Coronary artery (tissue), 2 donors: ENCODE measurements at regions not wholly inside any gene's neighbourhood (a gene's known extent, or its start where the extent isn't known, plus 50 kb on each side); places are given as distances from the start of the nearest gene placed in this dataset.

Source experiments
- DNase-seq: peaks from one replicate; pipeline ENCODE4 v3.0.0-alpha.2; 2017; ENCODE audit warnings: low spot score
- H3K27ac ChIP-seq, 2 donors: fragments of 200-600 bp; sonication (generic); one replicate each; pipeline ENCODE4 v1.5.1; 2016 to 2019
- H3K4me3 ChIP-seq: fragments of 200-600 bp; sonication (generic); 2 replicates; pipeline ENCODE4 v1.5.1; 2016; ENCODE audit warnings: mild to moderate bottlenecking, moderate library complexity
- TF ChIP-seq, protein P1 (sequence below): fragments of 200-600 bp; sonication (generic); IDR thresholded peaks from one replicate; pipeline ENCODE4 v1.5.1; 2019; ENCODE audit warnings: antibody characterized with exemption

GRCh38 chr20:19823971-19824370 lies 65.9 kb downstream of the RIN2 start:
- H3K4me3 ChIP-seq = no peak overlapping the region
- H3K27ac ChIP-seq = peak overlapping the region in 1 of 2 donors; percentile 18
- TF ChIP-seq, protein P1, sequence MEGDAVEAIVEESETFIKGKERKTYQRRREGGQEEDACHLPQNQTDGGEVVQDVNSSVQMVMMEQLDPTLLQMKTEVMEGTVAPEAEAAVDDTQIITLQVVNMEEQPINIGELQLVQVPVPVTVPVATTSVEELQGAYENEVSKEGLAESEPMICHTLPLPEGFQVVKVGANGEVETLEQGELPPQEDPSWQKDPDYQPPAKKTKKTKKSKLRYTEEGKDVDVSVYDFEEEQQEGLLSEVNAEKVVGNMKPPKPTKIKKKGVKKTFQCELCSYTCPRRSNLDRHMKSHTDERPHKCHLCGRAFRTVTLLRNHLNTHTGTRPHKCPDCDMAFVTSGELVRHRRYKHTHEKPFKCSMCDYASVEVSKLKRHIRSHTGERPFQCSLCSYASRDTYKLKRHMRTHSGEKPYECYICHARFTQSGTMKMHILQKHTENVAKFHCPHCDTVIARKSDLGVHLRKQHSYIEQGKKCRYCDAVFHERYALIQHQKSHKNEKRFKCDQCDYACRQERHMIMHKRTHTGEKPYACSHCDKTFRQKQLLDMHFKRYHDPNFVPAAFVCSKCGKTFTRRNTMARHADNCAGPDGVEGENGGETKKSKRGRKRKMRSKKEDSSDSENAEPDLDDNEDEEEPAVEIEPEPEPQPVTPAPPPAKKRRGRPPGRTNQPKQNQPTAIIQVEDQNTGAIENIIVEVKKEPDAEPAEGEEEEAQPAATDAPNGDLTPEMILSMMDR = no peak
- DNase-seq = no peak

GRCh38 chr20:19824861-19825260 lies 66.8 kb downstream of the RIN2 start:
- no peak for DNase-seq
- H3K27ac ChIP-seq = no peak overlapping the region
- TF ChIP-seq, protein P1 = no peak
- no peak overlapping the region for H3K4me3 ChIP-seq

DNA sequence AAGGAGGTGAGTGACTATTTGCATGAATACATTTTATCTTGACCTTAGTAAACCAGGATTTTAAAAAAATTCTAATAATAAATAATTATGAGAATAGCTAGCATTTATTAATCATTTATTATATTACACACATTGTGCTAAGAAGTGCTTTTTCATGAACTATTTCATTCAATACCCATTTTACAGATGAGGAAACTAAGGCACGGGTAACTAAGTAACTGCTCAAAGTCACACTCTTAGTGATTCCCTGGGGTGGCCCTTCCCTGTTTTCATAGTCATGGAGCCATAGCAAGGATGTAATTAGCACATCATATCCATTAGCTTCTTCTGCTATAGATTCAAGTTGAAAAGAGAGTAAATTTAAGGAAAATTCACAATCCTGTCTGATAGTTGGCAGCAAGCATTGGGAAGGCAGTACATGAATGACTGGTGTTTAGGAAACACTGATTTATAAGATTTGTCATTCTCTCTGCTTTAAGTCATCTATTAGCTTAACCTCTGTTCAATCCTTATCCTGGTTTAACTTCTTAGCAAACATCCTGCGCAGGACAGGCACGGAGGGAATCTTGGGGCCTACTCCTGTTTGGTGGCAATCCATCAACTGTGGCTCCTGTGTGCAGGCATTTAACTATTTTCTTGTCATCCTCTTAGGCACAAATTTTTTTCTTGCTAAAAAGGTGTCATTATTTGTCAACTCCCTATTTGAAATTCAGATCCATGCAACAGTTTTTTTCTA lies 68.3 kb downstream of the RIN2 start:
- TF ChIP-seq, protein P1 = no peak
- no peak for DNase-seq

DNA sequence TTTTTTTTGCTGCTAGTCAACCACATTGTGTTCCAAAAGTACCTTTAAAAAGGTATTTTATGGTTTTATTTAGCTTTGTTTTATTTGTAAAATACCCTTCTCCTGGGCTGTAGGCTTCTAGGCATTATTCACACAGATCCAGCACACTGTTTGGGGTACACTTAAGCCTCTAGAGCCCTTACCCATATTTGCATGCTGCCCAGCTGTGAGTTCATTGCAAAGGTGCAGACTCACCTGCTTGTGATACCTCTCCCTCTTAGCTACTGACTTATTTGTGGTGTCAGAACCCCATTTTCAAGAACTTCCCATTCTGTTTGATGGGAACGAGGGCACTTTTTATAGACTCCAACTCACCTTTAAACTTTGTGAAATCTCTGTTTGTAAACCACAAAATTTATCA lies 69.8 kb downstream of the RIN2 start:
- TF ChIP-seq, protein P1 = no peak
- DNase-seq = no peak
- Histone ChIP-seq H3K27ac (no peak overlapping the region), H3K4me3 (no peak overlapping the region)

More for the DNA sequence above, 68.3 kb downstream of the RIN2 start:
- no peak overlapping the region for H3K4me3 ChIP-seq
- H3K27ac ChIP-seq = no peak overlapping the region

DNA sequence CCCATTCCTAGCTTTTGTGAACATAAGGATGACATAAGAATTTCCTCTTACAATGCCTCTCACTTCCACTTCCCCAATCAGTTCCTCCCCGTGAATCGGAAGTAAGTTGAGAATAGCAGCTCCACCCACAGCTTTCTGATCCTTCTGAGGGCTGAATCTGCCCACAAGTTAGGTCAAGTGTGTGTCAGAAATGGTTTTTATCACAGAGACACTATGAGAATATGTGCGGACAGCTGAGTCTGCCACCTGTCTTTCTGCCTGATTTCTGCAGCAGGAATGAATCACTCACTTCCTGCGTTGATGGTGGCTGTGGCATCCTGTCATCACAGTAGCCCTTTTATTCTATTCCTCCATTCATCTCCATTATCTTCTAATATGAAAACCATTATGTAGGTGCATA lies 70.2 kb downstream of the RIN2 start:
- H3K4me3 ChIP-seq = no peak overlapping the region
- H3K27ac ChIP-seq = no peak overlapping the region
- TF ChIP-seq, protein P1 = no peak
- no peak for DNase-seq

DNA sequence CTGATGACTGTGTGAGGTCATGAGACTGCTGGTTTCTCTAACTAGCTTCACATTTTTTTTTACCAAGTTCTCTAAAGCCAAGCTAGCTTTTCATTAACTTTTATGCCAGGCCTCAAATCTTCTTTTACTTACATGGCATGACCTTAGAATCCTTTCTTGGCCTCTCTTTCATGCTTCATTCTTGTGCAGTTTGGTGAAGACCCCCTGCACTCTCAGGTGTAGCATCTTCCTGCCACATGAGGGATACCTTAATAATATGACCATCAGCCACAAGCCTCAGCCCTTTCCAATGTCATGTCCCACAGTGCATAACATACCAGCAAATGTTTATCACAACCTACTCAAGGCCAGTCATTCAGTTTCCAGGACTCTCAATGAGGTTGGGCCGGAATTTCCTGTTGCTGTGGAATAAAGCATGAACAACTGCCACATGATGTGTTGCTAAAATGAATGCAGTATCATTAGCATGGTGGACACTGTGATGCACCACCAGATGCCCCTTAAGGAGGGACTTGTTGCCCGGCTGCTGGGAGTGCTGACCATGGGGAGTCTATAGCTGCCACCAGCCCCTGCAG lies 72.2 kb downstream of the RIN2 start:
- Histone ChIP-seq H3K4me3 (no peak overlapping the region), H3K27ac (no peak overlapping the region)
- DNase-seq = no peak
- TF ChIP-seq, protein P1 = no peak

- Histone ChIP-seq H3K27ac (no peak overlapping the region), H3K4me3 (no peak overlapping the region)
- TF ChIP-seq, protein P1 = no peak
- no peak for DNase-seq
Observed at GRCh38 chr20:19832875-19833274, 74.8 kb downstream of the RIN2 start.
